ENCODE measurements at regions not wholly inside any gene's neighbourhood (a gene's known extent, or its start where the extent isn't known, plus 50 kb on each side); places are given as distances from the start of the nearest gene placed in this dataset.

DNA sequence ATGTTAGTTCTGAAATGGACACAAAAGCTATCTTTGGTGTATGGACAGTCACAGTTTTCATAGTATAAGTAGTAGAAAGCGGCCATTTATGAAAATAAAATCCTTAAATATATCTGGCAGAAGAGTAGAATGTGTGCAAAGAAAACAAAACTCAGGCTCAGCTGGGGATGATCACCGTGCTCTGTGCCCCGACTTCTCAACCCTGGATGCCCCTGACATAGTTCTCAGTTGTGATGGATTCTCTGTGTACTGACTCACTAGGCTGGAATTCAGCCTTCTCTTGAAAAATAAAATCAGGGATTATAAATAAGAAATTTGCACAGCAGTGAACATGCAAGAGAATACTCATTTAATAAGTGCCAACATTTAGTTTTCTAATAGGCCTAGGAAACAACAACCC, 925.1 kb upstream of the NR2F2 start:
- TF ChIP-seq, protein P1, sequence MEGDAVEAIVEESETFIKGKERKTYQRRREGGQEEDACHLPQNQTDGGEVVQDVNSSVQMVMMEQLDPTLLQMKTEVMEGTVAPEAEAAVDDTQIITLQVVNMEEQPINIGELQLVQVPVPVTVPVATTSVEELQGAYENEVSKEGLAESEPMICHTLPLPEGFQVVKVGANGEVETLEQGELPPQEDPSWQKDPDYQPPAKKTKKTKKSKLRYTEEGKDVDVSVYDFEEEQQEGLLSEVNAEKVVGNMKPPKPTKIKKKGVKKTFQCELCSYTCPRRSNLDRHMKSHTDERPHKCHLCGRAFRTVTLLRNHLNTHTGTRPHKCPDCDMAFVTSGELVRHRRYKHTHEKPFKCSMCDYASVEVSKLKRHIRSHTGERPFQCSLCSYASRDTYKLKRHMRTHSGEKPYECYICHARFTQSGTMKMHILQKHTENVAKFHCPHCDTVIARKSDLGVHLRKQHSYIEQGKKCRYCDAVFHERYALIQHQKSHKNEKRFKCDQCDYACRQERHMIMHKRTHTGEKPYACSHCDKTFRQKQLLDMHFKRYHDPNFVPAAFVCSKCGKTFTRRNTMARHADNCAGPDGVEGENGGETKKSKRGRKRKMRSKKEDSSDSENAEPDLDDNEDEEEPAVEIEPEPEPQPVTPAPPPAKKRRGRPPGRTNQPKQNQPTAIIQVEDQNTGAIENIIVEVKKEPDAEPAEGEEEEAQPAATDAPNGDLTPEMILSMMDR (IDR thresholded peaks at IDR 0.05; ENCODE audit: low read length): no peak
- TF ChIP-seq EZH2 (optimal IDR thresholded peaks at IDR 0.05; ENCODE audit: low read depth, low read length): no peak
- no peak for TF ChIP-seq EZH2phosphoT487 (IDR thresholded peaks at IDR 0.05; ENCODE audit: low read length)

Measured in MM.1S (cell line).